SK-N-MC (cell line): ENCODE measurements at regions not wholly inside any gene's neighbourhood (a gene's known extent, or its start where the extent isn't known, plus 50 kb on each side); places are given as distances from the start of the nearest gene placed in this dataset.

ENCODE experiments used
- DNase-seq: peaks from one replicate; pipeline ENCODE4 v3.0.0-alpha.2; 2011; ENCODE audit warnings: low read depth, low spot score
- H3K27ac ChIP-seq: fragments of 200-600 bp; sonication (generic); 2 replicates; pipeline ENCODE4 v1.5.1; 2016; ENCODE audit warnings: mixed run types
- H3K36me3 ChIP-seq: fragments of 200-600 bp; sonication (generic); 2 replicates; pipeline ENCODE4 v1.6.1; 2017; ENCODE audit warnings: antibody characterized with exemption, low read length, mixed read lengths; ENCODE audit not compliant: insufficient read depth
- H3K4me3 ChIP-seq: fragments of 200-600 bp; sonication (generic); 2 replicates; pipeline ENCODE4 v1.5.1; 2016
- H3K9ac ChIP-seq: fragments of 200-600 bp; sonication (generic); 2 replicates; pipeline ENCODE4 v1.8.0; 2017; ENCODE audit warnings: mixed run types, mixed read lengths; ENCODE audit not compliant: insufficient read length
- H3K9me3 ChIP-seq: fragments of 200-600 bp; sonication (generic); 2 replicates; pipeline ENCODE4 v1.6.1; 2017; ENCODE audit warnings: low read depth, mild to moderate bottlenecking, antibody characterized with exemption, low read length, moderate library complexity, mixed read lengths
- EZH2 ChIP-seq: fragments of 200-600 bp; sonication (generic); IDR thresholded peaks from one replicate; pipeline ENCODE4 v1.6.1; 2017; ENCODE audit warnings: antibody characterized with exemption
- FOXP2 ChIP-seq: optimal IDR thresholded peaks from 2 replicates; pipeline ENCODE3; 2011; ENCODE audit warnings: mild to moderate bottlenecking, moderate library complexity; ENCODE audit not compliant: insufficient read depth; ENCODE audit errors: extremely low read length, control extremely low read depth
- POLR2AphosphoS5 ChIP-seq: IDR thresholded peaks from 2 replicates; pipeline ENCODE4 v1.6.1; 2012; ENCODE audit warnings: mild to moderate bottlenecking, low read depth, low read length, borderline replicate concordance

GRCh38 chr17:36661047-36661666, 59.8 kb downstream of the MRM1 start:
- Histone ChIP-seq H3K4me3 (no peak overlapping the region), H3K36me3 (no peaks in the 10 kb centered on the region), H3K27ac (no peak overlapping the region), H3K9ac (no peak overlapping the region), H3K9me3 (no peaks in the 10 kb centered on the region)
- TF ChIP-seq EZH2, result no peak
- no peak for TF ChIP-seq POLR2AphosphoS5
- no peak for TF ChIP-seq FOXP2
- DNase-seq, result no peak

- H3K4me3 ChIP-seq, result no peak overlapping the region
- H3K36me3 ChIP-seq, result no peaks in the 10 kb centered on the region
- DNase-seq, result no peak
- H3K9me3 ChIP-seq, result no peaks in the 10 kb centered on the region
- TF ChIP-seq FOXP2, result no peak
- no peak for TF ChIP-seq POLR2AphosphoS5
- no peak for TF ChIP-seq EZH2
- no peak overlapping the region for H3K9ac ChIP-seq
- no peak overlapping the region for H3K27ac ChIP-seq
Observed at GRCh38 chr17:36661688-36662087, 60.3 kb downstream of the MRM1 start.

GRCh38 chr17:36665417-36665816, 64.0 kb downstream of the MRM1 start:
- H3K4me3 ChIP-seq, result no peak overlapping the region
- TF ChIP-seq POLR2AphosphoS5 (no peak), FOXP2 (no peak), EZH2 (no peak)
- no peaks in the 10 kb centered on the region for H3K36me3 ChIP-seq
- no peak overlapping the region for H3K27ac ChIP-seq
- no peaks in the 10 kb centered on the region for H3K9me3 ChIP-seq
- no peak for DNase-seq
- no peak overlapping the region for H3K9ac ChIP-seq

GRCh38 chr17:36667922-36668321, 66.5 kb downstream of the MRM1 start:
- Histone ChIP-seq H3K27ac (no peak overlapping the region), H3K4me3 (no peak overlapping the region), H3K9me3 (no peaks in the 10 kb centered on the region), H3K9ac (no peak overlapping the region), H3K36me3 (no peaks in the 10 kb centered on the region)
- TF ChIP-seq FOXP2, result no peak
- no peak for TF ChIP-seq EZH2
- no peak for TF ChIP-seq POLR2AphosphoS5
- DNase-seq, result no peak

- no peak overlapping the region for H3K27ac ChIP-seq
- no peak for TF ChIP-seq POLR2AphosphoS5
- no peak for TF ChIP-seq FOXP2
- TF ChIP-seq EZH2, result no peak
- no peaks in the 10 kb centered on the region for H3K9me3 ChIP-seq
- H3K36me3 ChIP-seq, result no peaks in the 10 kb centered on the region
- DNase-seq, result no peak
- no peak overlapping the region for H3K4me3 ChIP-seq
- H3K9ac ChIP-seq, result no peak overlapping the region
Observed at GRCh38 chr17:36668824-36669223, 67.4 kb downstream of the MRM1 start.

GRCh38 chr17:36671144-36671543, 69.8 kb downstream of the MRM1 start:
- H3K36me3 ChIP-seq, result no peaks in the 10 kb centered on the region
- no peak overlapping the region for H3K4me3 ChIP-seq
- no peaks in the 10 kb centered on the region for H3K9me3 ChIP-seq
- no peak for DNase-seq
- no peak for TF ChIP-seq FOXP2
- no peak for TF ChIP-seq POLR2AphosphoS5
- TF ChIP-seq EZH2, result no peak
- H3K27ac ChIP-seq, result no peak overlapping the region
- no peak overlapping the region for H3K9ac ChIP-seq

- no peaks in the 10 kb centered on the region for H3K9me3 ChIP-seq
- H3K27ac ChIP-seq, result no peak overlapping the region
- TF ChIP-seq POLR2AphosphoS5, result no peak
- no peak for TF ChIP-seq EZH2
- no peak for TF ChIP-seq FOXP2
- H3K36me3 ChIP-seq, result no peaks in the 10 kb centered on the region
- DNase-seq, result no peak
- no peak overlapping the region for H3K9ac ChIP-seq
- H3K4me3 ChIP-seq, result no peak overlapping the region
Observed at GRCh38 chr17:36672403-36672918, 71.1 kb downstream of the MRM1 start.

GRCh38 chr17:36673068-36673467, 71.7 kb downstream of the MRM1 start:
- no peaks in the 10 kb centered on the region for H3K36me3 ChIP-seq
- no peak for DNase-seq
- H3K9me3 ChIP-seq, result no peaks in the 10 kb centered on the region
- H3K27ac ChIP-seq, result no peak overlapping the region
- no peak overlapping the region for H3K9ac ChIP-seq
- H3K4me3 ChIP-seq, result no peak overlapping the region
- TF ChIP-seq EZH2, result no peak
- TF ChIP-seq FOXP2, result no peak
- no peak for TF ChIP-seq POLR2AphosphoS5
